ENCODE measurements at regions not wholly inside any gene's neighbourhood (a gene's known extent, or its start where the extent isn't known, plus 50 kb on each side); places are given as distances from the start of the nearest gene placed in this dataset.

DNA sequence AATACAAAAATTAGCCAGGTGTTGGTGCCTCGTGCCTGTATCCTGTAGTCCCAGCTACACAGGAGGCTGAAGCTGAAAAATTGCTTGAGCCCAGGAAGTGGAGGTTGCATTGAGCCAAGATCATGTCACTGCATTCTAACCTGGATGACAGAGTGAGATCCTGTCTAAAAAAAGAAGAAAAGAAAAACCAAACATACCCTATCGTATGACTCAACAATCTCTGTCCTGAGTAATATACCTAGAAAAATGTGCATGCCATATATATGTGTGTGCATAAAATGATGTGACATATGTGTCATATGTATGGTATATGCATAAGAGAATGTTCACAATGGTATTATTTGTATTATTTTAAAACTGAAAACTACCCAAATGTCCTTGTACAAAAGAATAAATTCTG, 261.5 kb upstream of the CLEC14A start:
- H3K4me3 ChIP-seq (ENCODE audit: control insufficient read depth in 1 of 7, extremely low read depth in 1 of 7, insufficient read depth in 4 of 7, low read depth in 2 of 7, low read length in 6 of 7), result no peak overlapping the region
- POLR2A ChIA-PET, result no interaction called here
- DNase-seq, result no peak
- no peaks in the 10 kb centered on the region for H3K27me3 ChIP-seq (replicated peaks in 2 of 5; ENCODE audit: control insufficient read depth in 4 of 5, insufficient read depth in 5 of 5, low read length in 4 of 5)
- CTCF ChIA-PET, result no interaction called here
- no CpG with 5 or more reads among the region's 2 CpGs for WGBS (ENCODE audit: insufficient coverage)
- H3K9me3 ChIP-seq (ENCODE audit: control extremely low read depth in 1 of 5, control insufficient read depth in 4 of 5, insufficient read depth in 2 of 5, low read depth in 1 of 5, low read length in 4 of 5), result no peaks in the 10 kb centered on the region
- no peak overlapping the region for H3K27ac ChIP-seq (ENCODE audit: insufficient read depth in 1 of 2, low read depth in 1 of 2, low read length in 2 of 2, poor library complexity in 1 of 2, severe bottlenecking in 2 of 2)
- no peaks in the 10 kb centered on the region for H3K36me3 ChIP-seq (ENCODE audit: control insufficient read depth in 4 of 4, insufficient read depth in 4 of 4, low read length in 3 of 4)
- H3K4me1 ChIP-seq (ENCODE audit: control extremely low read depth in 1 of 4, control insufficient read depth in 4 of 4, insufficient read depth in 4 of 4, low read length in 3 of 4), result no peaks in the 10 kb centered on the region

GRCh38 chr14:38512236-38512635, 256.3 kb upstream of the CLEC14A start:
- POLR2A ChIA-PET, result no interaction called here
- DNase-seq, result no peak
- CTCF ChIA-PET, result no interaction called here
- Histone ChIP-seq H3K4me1 (ENCODE audit: control extremely low read depth in 1 of 4, control insufficient read depth in 4 of 4, insufficient read depth in 4 of 4, low read length in 3 of 4) (no peaks in the 10 kb centered on the region), H3K27me3 (replicated peaks in 2 of 5; ENCODE audit: control insufficient read depth in 4 of 5, insufficient read depth in 5 of 5, low read length in 4 of 5) (no peaks in the 10 kb centered on the region), H3K4me3 (ENCODE audit: control insufficient read depth in 1 of 7, extremely low read depth in 1 of 7, insufficient read depth in 4 of 7, low read depth in 2 of 7, low read length in 6 of 7) (no peak overlapping the region), H3K9me3 (ENCODE audit: control extremely low read depth in 1 of 5, control insufficient read depth in 4 of 5, insufficient read depth in 2 of 5, low read depth in 1 of 5, low read length in 4 of 5) (no peaks in the 10 kb centered on the region), H3K27ac (ENCODE audit: insufficient read depth in 1 of 2, low read depth in 1 of 2, low read length in 2 of 2, poor library complexity in 1 of 2, severe bottlenecking in 2 of 2) (no peak overlapping the region), H3K36me3 (ENCODE audit: control insufficient read depth in 4 of 4, insufficient read depth in 4 of 4, low read length in 3 of 4) (no peaks in the 10 kb centered on the region)

DNA sequence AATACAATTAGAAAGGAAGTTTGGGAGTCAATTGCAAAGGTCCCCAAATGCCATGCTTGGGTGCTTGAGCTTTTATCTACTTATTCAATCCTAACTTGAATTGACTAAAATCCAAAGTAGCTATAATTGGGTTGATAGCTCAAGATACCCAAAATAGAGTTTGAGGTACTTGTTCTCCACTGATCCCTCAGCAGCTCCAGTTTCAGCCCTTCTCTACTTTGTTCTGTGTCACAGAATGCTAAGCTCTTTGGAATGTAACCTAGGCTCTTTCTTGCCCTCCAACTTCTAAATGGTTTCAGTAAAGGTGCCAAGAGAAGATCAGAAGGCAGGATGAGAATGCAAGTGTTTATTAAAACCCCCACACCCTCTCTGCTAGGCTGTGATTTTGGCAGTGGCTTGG, 251.4 kb upstream of the CLEC14A start:
- no peaks in the 10 kb centered on the region for H3K36me3 ChIP-seq (ENCODE audit: control insufficient read depth in 4 of 4, insufficient read depth in 4 of 4, low read length in 3 of 4)
- no peak overlapping the region for H3K4me3 ChIP-seq (ENCODE audit: control insufficient read depth in 1 of 7, extremely low read depth in 1 of 7, insufficient read depth in 4 of 7, low read depth in 2 of 7, low read length in 6 of 7)
- CTCF ChIA-PET, result no interaction called here
- no peak overlapping the region for H3K27ac ChIP-seq (ENCODE audit: insufficient read depth in 1 of 2, low read depth in 1 of 2, low read length in 2 of 2, poor library complexity in 1 of 2, severe bottlenecking in 2 of 2)
- POLR2A ChIA-PET, result no interaction called here
- H3K9me3 ChIP-seq (ENCODE audit: control extremely low read depth in 1 of 5, control insufficient read depth in 4 of 5, insufficient read depth in 2 of 5, low read depth in 1 of 5, low read length in 4 of 5), result no peaks in the 10 kb centered on the region
- DNase-seq, result no peak
- H3K27me3 ChIP-seq (replicated peaks in 2 of 5; ENCODE audit: control insufficient read depth in 4 of 5, insufficient read depth in 5 of 5, low read length in 4 of 5), result no peaks in the 10 kb centered on the region
- H3K4me1 ChIP-seq (ENCODE audit: control extremely low read depth in 1 of 4, control insufficient read depth in 4 of 4, insufficient read depth in 4 of 4, low read length in 3 of 4), result no peaks in the 10 kb centered on the region

DNA sequence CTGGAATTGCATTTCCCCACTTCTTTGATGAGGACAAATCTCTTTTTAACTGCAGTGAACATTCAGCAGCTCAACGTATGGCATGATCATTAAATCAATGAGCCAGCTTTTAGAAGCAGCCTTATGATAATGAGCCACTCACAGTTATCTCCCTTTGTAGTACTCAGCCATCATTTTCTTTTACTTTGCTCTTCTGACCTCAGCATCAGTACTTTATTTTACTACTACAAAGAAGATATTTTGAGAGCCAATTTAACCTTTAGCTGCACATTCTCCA, 250.0 kb upstream of the CLEC14A start:
- H3K4me1 ChIP-seq (ENCODE audit: control extremely low read depth in 1 of 4, control insufficient read depth in 4 of 4, insufficient read depth in 4 of 4, low read length in 3 of 4), result no peaks in the 10 kb centered on the region
- ChIA-PET CTCF (no interaction called here), POLR2A (no interaction called here)
- H3K36me3 ChIP-seq (ENCODE audit: control insufficient read depth in 4 of 4, insufficient read depth in 4 of 4, low read length in 3 of 4), result no peaks in the 10 kb centered on the region
- no peaks in the 10 kb centered on the region for H3K27me3 ChIP-seq (replicated peaks in 2 of 5; ENCODE audit: control insufficient read depth in 4 of 5, insufficient read depth in 5 of 5, low read length in 4 of 5)
- 88% methylated on average over 1 of the region's 1 CpG for WGBS (ENCODE audit: insufficient coverage)
- no peak overlapping the region for H3K27ac ChIP-seq (ENCODE audit: insufficient read depth in 1 of 2, low read depth in 1 of 2, low read length in 2 of 2, poor library complexity in 1 of 2, severe bottlenecking in 2 of 2)
- no peaks in the 10 kb centered on the region for H3K9me3 ChIP-seq (ENCODE audit: control extremely low read depth in 1 of 5, control insufficient read depth in 4 of 5, insufficient read depth in 2 of 5, low read depth in 1 of 5, low read length in 4 of 5)
- no peak for DNase-seq
- no peak overlapping the region for H3K4me3 ChIP-seq (ENCODE audit: control insufficient read depth in 1 of 7, extremely low read depth in 1 of 7, insufficient read depth in 4 of 7, low read depth in 2 of 7, low read length in 6 of 7)

DNA sequence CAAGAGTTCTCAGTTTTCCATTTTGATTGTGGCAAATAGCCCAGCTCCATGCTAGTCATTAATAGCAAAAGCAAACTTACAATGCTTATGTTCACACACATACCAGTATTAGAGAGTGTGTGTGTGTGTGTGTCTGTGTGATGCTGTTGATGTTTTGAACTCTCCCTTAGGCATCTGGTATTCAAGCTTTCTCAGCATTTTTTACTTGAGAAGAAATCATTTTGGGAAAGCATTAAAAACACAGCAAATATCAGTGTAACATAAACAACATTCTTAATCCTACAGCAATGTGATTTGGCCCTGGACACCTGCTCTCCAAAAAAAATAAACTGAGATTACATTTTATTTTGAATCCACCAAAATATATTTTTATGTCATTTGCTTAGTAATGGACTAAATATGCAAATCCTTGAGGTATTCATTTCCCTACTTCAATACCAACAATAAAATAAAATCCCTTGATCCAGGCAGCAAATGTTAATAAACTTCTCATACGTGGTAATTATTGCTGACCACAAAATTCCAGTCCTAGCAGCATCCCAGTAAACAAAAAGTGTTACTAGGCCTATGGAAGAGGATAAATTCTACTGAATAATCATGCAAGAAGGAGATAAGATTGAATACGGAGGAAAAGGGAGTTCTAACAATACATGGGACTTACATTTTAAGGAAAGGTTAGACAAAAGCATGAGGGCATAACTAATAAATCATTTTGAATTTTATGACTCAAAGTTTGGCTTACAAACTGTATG, 249.5 kb upstream of the CLEC14A start:
- no peak for DNase-seq
- 100% methylated on average over 1 of the region's 2 CpGs for WGBS (ENCODE audit: insufficient coverage)
- no peaks in the 10 kb centered on the region for H3K27me3 ChIP-seq (replicated peaks in 2 of 5; ENCODE audit: control insufficient read depth in 4 of 5, insufficient read depth in 5 of 5, low read length in 4 of 5)
- POLR2A ChIA-PET, result no interaction called here
- CTCF ChIA-PET, result no interaction called here
- no peaks in the 10 kb centered on the region for H3K36me3 ChIP-seq (ENCODE audit: control insufficient read depth in 4 of 4, insufficient read depth in 4 of 4, low read length in 3 of 4)
- H3K4me3 ChIP-seq (ENCODE audit: control insufficient read depth in 1 of 7, extremely low read depth in 1 of 7, insufficient read depth in 4 of 7, low read depth in 2 of 7, low read length in 6 of 7), result no peak overlapping the region
- H3K27ac ChIP-seq (ENCODE audit: insufficient read depth in 1 of 2, low read depth in 1 of 2, low read length in 2 of 2, poor library complexity in 1 of 2, severe bottlenecking in 2 of 2), result no peak overlapping the region
- no peaks in the 10 kb centered on the region for H3K4me1 ChIP-seq (ENCODE audit: control extremely low read depth in 1 of 4, control insufficient read depth in 4 of 4, insufficient read depth in 4 of 4, low read length in 3 of 4)
- H3K9me3 ChIP-seq (ENCODE audit: control extremely low read depth in 1 of 5, control insufficient read depth in 4 of 5, insufficient read depth in 2 of 5, low read depth in 1 of 5, low read length in 4 of 5), result no peaks in the 10 kb centered on the region

- ChIA-PET POLR2A (no interaction called here), CTCF (no interaction called here)
- no peak for DNase-seq
- H3K27me3 ChIP-seq (replicated peaks in 2 of 5; ENCODE audit: control insufficient read depth in 4 of 5, insufficient read depth in 5 of 5, low read length in 4 of 5), result no peaks in the 10 kb centered on the region
- H3K9me3 ChIP-seq (ENCODE audit: control extremely low read depth in 1 of 5, control insufficient read depth in 4 of 5, insufficient read depth in 2 of 5, low read depth in 1 of 5, low read length in 4 of 5), result no peaks in the 10 kb centered on the region
- no CpG with 5 or more reads among the region's 1 CpG for WGBS (ENCODE audit: insufficient coverage)
- H3K4me1 ChIP-seq (ENCODE audit: control extremely low read depth in 1 of 4, control insufficient read depth in 4 of 4, insufficient read depth in 4 of 4, low read length in 3 of 4), result no peaks in the 10 kb centered on the region
- no peak overlapping the region for H3K27ac ChIP-seq (ENCODE audit: insufficient read depth in 1 of 2, low read depth in 1 of 2, low read length in 2 of 2, poor library complexity in 1 of 2, severe bottlenecking in 2 of 2)
- H3K4me3 ChIP-seq (ENCODE audit: control insufficient read depth in 1 of 7, extremely low read depth in 1 of 7, insufficient read depth in 4 of 7, low read depth in 2 of 7, low read length in 6 of 7), result no peak overlapping the region
- H3K36me3 ChIP-seq (ENCODE audit: control insufficient read depth in 4 of 4, insufficient read depth in 4 of 4, low read length in 3 of 4), result no peaks in the 10 kb centered on the region
Observed at GRCh38 chr14:38504175-38504574, 248.3 kb upstream of the CLEC14A start.

DNA sequence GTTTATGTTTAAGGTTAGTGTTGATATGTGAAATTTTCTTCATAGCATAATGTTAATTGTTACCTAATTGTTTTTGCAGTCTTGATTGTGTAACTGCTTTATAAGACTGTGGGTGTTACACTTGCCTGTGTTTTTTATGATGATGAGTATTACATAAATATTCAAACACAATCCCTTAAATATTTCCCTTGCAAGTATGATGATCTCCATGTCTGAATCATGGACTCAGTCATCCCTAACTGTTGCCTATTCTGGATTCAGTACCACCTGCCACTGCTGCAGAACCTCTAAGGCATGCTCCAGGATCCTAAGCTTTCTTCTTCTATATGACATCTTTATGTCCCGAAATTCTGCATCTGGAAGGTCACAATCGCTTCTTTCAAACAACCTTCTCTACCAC, 246.3 kb upstream of the CLEC14A start:
- DNase-seq, result no peak
- POLR2A ChIA-PET, result no interaction called here
- no peaks in the 10 kb centered on the region for H3K27me3 ChIP-seq (replicated peaks in 2 of 5; ENCODE audit: control insufficient read depth in 4 of 5, insufficient read depth in 5 of 5, low read length in 4 of 5)
- H3K4me1 ChIP-seq (ENCODE audit: control extremely low read depth in 1 of 4, control insufficient read depth in 4 of 4, insufficient read depth in 4 of 4, low read length in 3 of 4), result no peaks in the 10 kb centered on the region
- WGBS (ENCODE audit: insufficient coverage), result no CpG with 5 or more reads among the region's 2 CpGs
- no peaks in the 10 kb centered on the region for H3K36me3 ChIP-seq (ENCODE audit: control insufficient read depth in 4 of 4, insufficient read depth in 4 of 4, low read length in 3 of 4)
- CTCF ChIA-PET, result no interaction called here
- no peak overlapping the region for H3K4me3 ChIP-seq (ENCODE audit: control insufficient read depth in 1 of 7, extremely low read depth in 1 of 7, insufficient read depth in 4 of 7, low read depth in 2 of 7, low read length in 6 of 7)
- no peaks in the 10 kb centered on the region for H3K9me3 ChIP-seq (ENCODE audit: control extremely low read depth in 1 of 5, control insufficient read depth in 4 of 5, insufficient read depth in 2 of 5, low read depth in 1 of 5, low read length in 4 of 5)
- H3K27ac ChIP-seq (ENCODE audit: insufficient read depth in 1 of 2, low read depth in 1 of 2, low read length in 2 of 2, poor library complexity in 1 of 2, severe bottlenecking in 2 of 2), result no peak overlapping the region

- Histone ChIP-seq H3K27me3 (replicated peaks in 2 of 5; ENCODE audit: control insufficient read depth in 4 of 5, insufficient read depth in 5 of 5, low read length in 4 of 5) (no peaks in the 10 kb centered on the region), H3K27ac (ENCODE audit: insufficient read depth in 1 of 2, low read depth in 1 of 2, low read length in 2 of 2, poor library complexity in 1 of 2, severe bottlenecking in 2 of 2) (no peak overlapping the region), H3K9me3 (ENCODE audit: control extremely low read depth in 1 of 5, control insufficient read depth in 4 of 5, insufficient read depth in 2 of 5, low read depth in 1 of 5, low read length in 4 of 5) (no peaks in the 10 kb centered on the region), H3K4me1 (ENCODE audit: control extremely low read depth in 1 of 4, control insufficient read depth in 4 of 4, insufficient read depth in 4 of 4, low read length in 3 of 4) (no peaks in the 10 kb centered on the region), H3K36me3 (ENCODE audit: control insufficient read depth in 4 of 4, insufficient read depth in 4 of 4, low read length in 3 of 4) (no peaks in the 10 kb centered on the region), H3K4me3 (ENCODE audit: control insufficient read depth in 1 of 7, extremely low read depth in 1 of 7, insufficient read depth in 4 of 7, low read depth in 2 of 7, low read length in 6 of 7) (no peak overlapping the region)
- no peak for DNase-seq
- ChIA-PET POLR2A (no interaction called here), CTCF (no interaction called here)
Observed at GRCh38 chr14:38500125-38500524, 244.2 kb upstream of the CLEC14A start.
